Memory B cell (primary cell): ENCODE measurements at regions not wholly inside any gene's neighbourhood (a gene's known extent, or its start where the extent isn't known, plus 50 kb on each side); places are given as distances from the start of the nearest gene placed in this dataset.

Experiments used
- ATAC-seq: fragments of 150-1000 bp; cut with Tn5 transposase; 2 replicates; pipeline ENCODE4 v1.10.0; 2021; ENCODE audit warnings: low read depth, mild to moderate bottlenecking, moderate library complexity
- DNase-seq, 2 donors: peaks; one replicate each; pipeline ENCODE4 v3.0.0; 2022; ENCODE audit warnings: low spot score in 2 of 2
- H3K27ac Mint-ChIP-seq: one replicate; pipeline ENCODE4 v1.8.0; 2022; ENCODE audit warnings: mild to moderate bottlenecking, moderate library complexity, mixed read lengths
- H3K27me3 Mint-ChIP-seq: one replicate; pipeline ENCODE4 v1.8.0; 2022; ENCODE audit warnings: mixed read lengths
- H3K36me3 Mint-ChIP-seq: one replicate; pipeline ENCODE4 v1.8.0; 2022; ENCODE audit warnings: mild to moderate bottlenecking, mixed read lengths
- H3K4me1 Mint-ChIP-seq: one replicate; pipeline ENCODE4 v1.8.0; 2022; ENCODE audit warnings: mixed read lengths
- H3K4me3 Mint-ChIP-seq: one replicate; pipeline ENCODE4 v1.8.0; 2022; ENCODE audit warnings: mild to moderate bottlenecking, moderate library complexity, mixed read lengths
- H3K9me3 Mint-ChIP-seq: one replicate; pipeline ENCODE4 v1.8.0; 2022; ENCODE audit warnings: mixed read lengths

GRCh38 chrX:26070882-26071281, 67.3 kb upstream of the MAGEB18 start:
- Mint-ChIP-seq H3K4me1 (no peaks in the 10 kb centered on the region), H3K36me3 (no peaks in the 10 kb centered on the region), H3K9me3 (peaks cover 6% of the 10 kb centered on the region), H3K27ac (no peak overlapping the region), H3K4me3 (no peak overlapping the region), H3K27me3 (no peaks in the 10 kb centered on the region)
- ATAC-seq: no peak
- DNase-seq: no peak

- Mint-ChIP-seq H3K9me3 (peaks cover 6% of the 10 kb centered on the region), H3K4me3 (no peak overlapping the region), H3K27me3 (no peaks in the 10 kb centered on the region), H3K4me1 (no peaks in the 10 kb centered on the region), H3K27ac (no peak overlapping the region), H3K36me3 (no peaks in the 10 kb centered on the region)
- ATAC-seq (no peak), DNase-seq (no peak)
These were observed 66.5 kb upstream of the MAGEB18 start for GRCh38 chrX:26071618-26072017.

GRCh38 chrX:26083093-26083492, 55.0 kb upstream of the MAGEB18 start:
- Mint-ChIP-seq H3K9me3 (no peaks in the 10 kb centered on the region), H3K4me3 (no peak overlapping the region), H3K27me3 (no peaks in the 10 kb centered on the region), H3K36me3 (no peaks in the 10 kb centered on the region), H3K27ac (no peak overlapping the region), H3K4me1 (no peaks in the 10 kb centered on the region)
- ATAC-seq: no peak
- no peak for DNase-seq
